H9 (cell line): ENCODE measurements at regions not wholly inside any gene's neighbourhood (a gene's known extent, or its start where the extent isn't known, plus 50 kb on each side); places are given as distances from the start of the nearest gene placed in this dataset.

ENCODE experiments used
- DNase-seq: peaks from one replicate; pipeline ENCODE4 v3.0.0-alpha.2; 2017
- H2AFZ ChIP-seq: one replicate; pipeline ENCODE4 v1.6.1; 2013; ENCODE audit warnings: mild to moderate bottlenecking, low read length, control low read depth, moderate library complexity
- H2AK5ac ChIP-seq: 2 replicates; pipeline ENCODE4 v1.6.1; 2013; ENCODE audit warnings: low read length, control low read depth, mixed read lengths; ENCODE audit not compliant: insufficient read length
- H2BK120ac ChIP-seq: one replicate; pipeline ENCODE4 v1.6.1; 2013; ENCODE audit warnings: low read depth, mild to moderate bottlenecking, low read length, control low read depth, inconsistent platforms; ENCODE audit not compliant: poor library complexity, severe bottlenecking
- H2BK12ac ChIP-seq: 2 replicates; pipeline ENCODE4 v1.6.1; 2013; ENCODE audit warnings: low read length, control low read depth, mixed read lengths, low read depth; ENCODE audit not compliant: insufficient read length
- H2BK15ac ChIP-seq: 2 replicates; pipeline ENCODE4 v1.6.1; 2013; ENCODE audit warnings: low read depth, low read length, control low read depth
- H2BK20ac ChIP-seq: one replicate; pipeline ENCODE4 v1.6.1; 2013; ENCODE audit warnings: low read depth, mild to moderate bottlenecking, low read length, control low read depth, inconsistent platforms; ENCODE audit not compliant: poor library complexity, severe bottlenecking
- H2BK5ac ChIP-seq: 2 replicates; pipeline ENCODE4 v1.6.1; 2013; ENCODE audit warnings: low read length, control low read depth, mixed read lengths; ENCODE audit not compliant: insufficient read length
- H3K14ac ChIP-seq: 2 replicates; pipeline ENCODE4 v1.6.1; 2013; ENCODE audit warnings: low read length, control low read depth; ENCODE audit not compliant: insufficient read depth
- H3K18ac ChIP-seq: 2 replicates; pipeline ENCODE4 v1.6.1; 2013; ENCODE audit warnings: low read depth, mild to moderate bottlenecking, mixed read lengths, low read length, control low read depth; ENCODE audit not compliant: insufficient read length
- H3K23ac ChIP-seq: 2 replicates; pipeline ENCODE4 v1.6.1; 2013; ENCODE audit warnings: low read length, control low read depth, mixed read lengths, low read depth; ENCODE audit not compliant: insufficient read length
- H3K23me2 ChIP-seq: 2 replicates; pipeline ENCODE4 v1.6.1; 2013; ENCODE audit warnings: low read depth, mild to moderate bottlenecking, mixed read lengths, low read length, control low read depth; ENCODE audit not compliant: insufficient read length, poor library complexity, severe bottlenecking
- H3K27ac ChIP-seq: 2 replicates; pipeline ENCODE4 v1.5.1; 2013; ENCODE audit warnings: low read length, control low read depth, mixed read lengths, low read depth; ENCODE audit not compliant: insufficient read length
- H3K27me3 ChIP-seq: 2 replicates; pipeline ENCODE4 v1.6.1; 2013; ENCODE audit warnings: low read length, control low read depth, inconsistent platforms; ENCODE audit not compliant: insufficient read depth
- H3K4ac ChIP-seq: 2 replicates; pipeline ENCODE4 v1.6.1; 2013; ENCODE audit warnings: low read depth, mild to moderate bottlenecking, control low read depth, inconsistent platforms, low read length, moderate library complexity
- H3K4me1 ChIP-seq: 2 replicates; pipeline ENCODE4 v1.6.1; 2013; ENCODE audit warnings: low read length, control low read depth, inconsistent platforms; ENCODE audit not compliant: insufficient read depth
- H3K4me2 ChIP-seq: 2 replicates; pipeline ENCODE4 v1.6.1; 2013; ENCODE audit warnings: low read length, control low read depth, mixed read lengths; ENCODE audit not compliant: insufficient read length, insufficient read depth
- H3K56ac ChIP-seq: 2 replicates; pipeline ENCODE4 v1.6.1; 2013; ENCODE audit warnings: low read depth, mild to moderate bottlenecking, mixed read lengths, low read length, control low read depth; ENCODE audit not compliant: insufficient read length
- H3K79me1 ChIP-seq: 2 replicates; pipeline ENCODE4 v1.6.1; 2013; ENCODE audit warnings: low read depth, mild to moderate bottlenecking, moderate library complexity, low read length, control low read depth, inconsistent platforms; ENCODE audit not compliant: insufficient read depth, poor library complexity, severe bottlenecking
- H3K79me2 ChIP-seq: 2 replicates; pipeline ENCODE4 v1.6.1; 2013; ENCODE audit warnings: low read length, control low read depth, inconsistent platforms; ENCODE audit not compliant: insufficient read depth
- H3K9ac ChIP-seq: 2 replicates; pipeline ENCODE4 v1.6.1; 2013; ENCODE audit warnings: low read length, control low read depth, mixed read lengths; ENCODE audit not compliant: insufficient read length; ENCODE audit errors: extremely low read depth
- H3K9me3 ChIP-seq: one replicate; pipeline ENCODE4 v1.6.1; 2013; ENCODE audit warnings: low read depth, low read length, inconsistent platforms; ENCODE audit not compliant: control insufficient read depth
- H3T11ph ChIP-seq: one replicate; pipeline ENCODE4 v1.6.1; 2013; ENCODE audit warnings: mild to moderate bottlenecking, low read length, control low read depth, inconsistent platforms
- H4K20me1 ChIP-seq: one replicate; pipeline ENCODE4 v1.6.1; 2013; ENCODE audit not compliant: control insufficient read depth, insufficient read length, insufficient read depth
- H4K5ac ChIP-seq: 2 replicates; pipeline ENCODE4 v1.6.1; 2013; ENCODE audit warnings: low read depth, mild to moderate bottlenecking, mixed read lengths, low read length, control low read depth; ENCODE audit not compliant: insufficient read length
- H4K8ac ChIP-seq: replicated peaks from 2 replicates; pipeline ENCODE4 v1.6.1; 2013; ENCODE audit warnings: low read length, control low read depth, mixed read lengths, low read depth; ENCODE audit not compliant: insufficient read length
- H4K91ac ChIP-seq: 2 replicates; pipeline ENCODE4 v1.6.1; 2013; ENCODE audit warnings: low read depth, mild to moderate bottlenecking, moderate library complexity, mixed read lengths, low read length, control low read depth; ENCODE audit not compliant: insufficient read length
- H3K27ac Mint-ChIP-seq, 3 experiments: 2 replicates in 2 of 3; 3 replicates in 1 of 3; pipeline ENCODE4 v1.8.0; 2020 to 2021; ENCODE audit warnings: mixed read lengths in 3 of 3, mild to moderate bottlenecking in 1 of 3, moderate library complexity in 1 of 3
- H3K27me3 Mint-ChIP-seq: 2 replicates; pipeline ENCODE4 v1.8.0; 2021; ENCODE audit warnings: low read depth, mild to moderate bottlenecking, moderate library complexity, mixed read lengths
- H3K36me3 Mint-ChIP-seq, 3 experiments: 2 replicates in 2 of 3; 3 replicates in 1 of 3; pipeline ENCODE4 v1.8.0; 2020 to 2021; ENCODE audit warnings: low read depth in 3 of 3, mixed read lengths in 3 of 3; ENCODE audit not compliant: insufficient read depth in 1 of 3
- H3K4me1 Mint-ChIP-seq, 2 experiments: 2 replicates each; pipeline ENCODE4 v1.8.0; 2020; ENCODE audit warnings: mixed read lengths in 2 of 2
- H3K4me3 Mint-ChIP-seq, 2 experiments: 2 replicates in 1 of 2; 3 replicates in 1 of 2; pipeline ENCODE4 v1.8.0; 2020 to 2021; ENCODE audit warnings: mild to moderate bottlenecking in 2 of 2, mixed read lengths in 2 of 2, moderate library complexity in 1 of 2
- H3K9me3 Mint-ChIP-seq, 2 experiments: 2 replicates in 1 of 2; 3 replicates in 1 of 2; pipeline ENCODE4 v1.8.0; 2020; ENCODE audit warnings: mild to moderate bottlenecking in 2 of 2, mixed read lengths in 2 of 2, moderate library complexity in 1 of 2
- WGBS: extraction: QIAGEN DNeasy Blood & Tissue Kit; methylation state at CpG from one replicate; pipeline ENCODE4 v1.1.7; 2013; ENCODE audit warnings: missing lambda C conversion rate, low lambda C conversion rate, mixed read lengths; ENCODE audit not compliant: insufficient read length; ENCODE audit errors: extremely low coverage; 5-methylcytosine and 5-hydroxymethylcytosine counted together
- TF ChIP-seq, protein P1 (sequence below): fragments of 200-600 bp; sonication (generic); conservative IDR thresholded peaks from 3 replicates; pipeline ENCODE4 v1.8.0; 2021; ENCODE audit warnings: antibody characterized with exemption, mild to moderate bottlenecking

DNA sequence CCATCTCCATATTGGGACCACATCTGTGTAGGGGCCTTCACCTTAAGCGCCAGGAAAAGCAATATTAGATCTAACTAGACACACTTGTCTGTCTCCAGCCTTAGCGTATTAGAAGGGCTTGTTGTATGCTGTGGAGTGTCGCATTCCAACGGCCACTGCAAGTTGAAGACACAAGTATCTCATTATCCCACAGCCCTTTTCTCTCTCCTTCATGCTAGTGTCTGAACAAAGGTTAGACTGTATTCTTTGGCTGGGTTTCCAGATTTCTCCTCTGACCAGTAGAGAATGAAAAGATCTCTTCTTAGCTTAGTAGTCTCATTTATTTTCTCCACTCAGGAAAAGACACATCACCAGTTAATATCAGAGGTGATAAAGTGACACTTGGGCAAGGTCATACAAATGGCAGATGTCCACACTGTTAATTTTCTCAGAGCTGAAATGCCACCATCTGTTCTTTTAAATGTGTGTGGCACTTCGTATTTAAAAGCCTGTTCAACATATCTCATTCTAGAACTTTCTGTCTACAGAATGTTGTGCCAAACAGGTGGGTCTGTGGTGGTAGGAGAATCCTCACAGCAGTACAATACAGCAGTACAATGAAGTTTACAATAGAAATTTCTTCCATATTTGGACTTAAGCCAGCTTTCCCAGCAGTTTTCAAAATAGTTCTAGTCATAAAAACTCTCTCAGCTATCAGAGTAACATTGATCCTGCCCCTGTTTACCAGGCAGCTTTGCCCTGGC lies 94.0 kb upstream of the ITGA6 start:
- H2BK120ac ChIP-seq = no peak overlapping the region

More for the DNA sequence above, 94.0 kb upstream of the ITGA6 start:
- no peaks in the 10 kb centered on the region for H3K4me1 ChIP-seq
- no peak overlapping the region for H4K8ac ChIP-seq
- no peaks in the 10 kb centered on the region for H3K79me2 ChIP-seq
- no peak overlapping the region for H3K18ac ChIP-seq
- no peak overlapping the region for H2AK5ac ChIP-seq
- no peak overlapping the region for H3K4me3 Mint-ChIP-seq
- no peak overlapping the region for H3K9ac ChIP-seq
- peaks cover 5% of the 10 kb centered on the region for H3K27me3 Mint-ChIP-seq
- no peaks in the 10 kb centered on the region for H3K27me3 ChIP-seq
- no peak overlapping the region for H2BK12ac ChIP-seq
- no peaks in the 10 kb centered on the region for H3K36me3 Mint-ChIP-seq
- no peak overlapping the region for H3K14ac ChIP-seq
- TF ChIP-seq, protein P1, sequence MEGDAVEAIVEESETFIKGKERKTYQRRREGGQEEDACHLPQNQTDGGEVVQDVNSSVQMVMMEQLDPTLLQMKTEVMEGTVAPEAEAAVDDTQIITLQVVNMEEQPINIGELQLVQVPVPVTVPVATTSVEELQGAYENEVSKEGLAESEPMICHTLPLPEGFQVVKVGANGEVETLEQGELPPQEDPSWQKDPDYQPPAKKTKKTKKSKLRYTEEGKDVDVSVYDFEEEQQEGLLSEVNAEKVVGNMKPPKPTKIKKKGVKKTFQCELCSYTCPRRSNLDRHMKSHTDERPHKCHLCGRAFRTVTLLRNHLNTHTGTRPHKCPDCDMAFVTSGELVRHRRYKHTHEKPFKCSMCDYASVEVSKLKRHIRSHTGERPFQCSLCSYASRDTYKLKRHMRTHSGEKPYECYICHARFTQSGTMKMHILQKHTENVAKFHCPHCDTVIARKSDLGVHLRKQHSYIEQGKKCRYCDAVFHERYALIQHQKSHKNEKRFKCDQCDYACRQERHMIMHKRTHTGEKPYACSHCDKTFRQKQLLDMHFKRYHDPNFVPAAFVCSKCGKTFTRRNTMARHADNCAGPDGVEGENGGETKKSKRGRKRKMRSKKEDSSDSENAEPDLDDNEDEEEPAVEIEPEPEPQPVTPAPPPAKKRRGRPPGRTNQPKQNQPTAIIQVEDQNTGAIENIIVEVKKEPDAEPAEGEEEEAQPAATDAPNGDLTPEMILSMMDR = no peak
- H4K5ac ChIP-seq = no peak overlapping the region
- H4K91ac ChIP-seq = no peak overlapping the region
- no peak overlapping the region for H3K23ac ChIP-seq
- no peak overlapping the region for H3K4ac ChIP-seq
- H3K79me1 ChIP-seq = no peaks in the 10 kb centered on the region
- no peak overlapping the region for H3K4me2 ChIP-seq
- no peak for DNase-seq
- H3K4me1 Mint-ChIP-seq = peaks cover 15 to 18% of the 10 kb centered on the region in 2 experiments
- no peaks in the 10 kb centered on the region for H3K23me2 ChIP-seq
- H2BK5ac ChIP-seq = no peak overlapping the region
- H3K9me3 ChIP-seq = no peaks in the 10 kb centered on the region
- no CpG with 5 or more reads among the region's 5 CpGs for WGBS
- no peak overlapping the region for H3T11ph ChIP-seq
- no peak overlapping the region for H2BK20ac ChIP-seq
- no peak overlapping the region for H2AFZ ChIP-seq
- H3K9me3 Mint-ChIP-seq = no peaks in the 10 kb centered on the region; a peak in 1 of 5 replicates
- no peak overlapping the region for H3K56ac ChIP-seq
- no peaks in the 10 kb centered on the region for H4K20me1 ChIP-seq
- H3K27ac ChIP-seq = no peak overlapping the region
- no peak overlapping the region for H3K27ac Mint-ChIP-seq
- H2BK15ac ChIP-seq = no peak overlapping the region
